Inferior parietal cortex (tissue), 1 donor: ENCODE measurements at regions not wholly inside any gene's neighbourhood (a gene's known extent, or its start where the extent isn't known, plus 50 kb on each side); places are given as distances from the start of the nearest gene placed in this dataset.

Experiments used
- DNase-seq: peaks from one replicate; pipeline ENCODE4 v3.0.0-alpha.2; 2016; ENCODE audit errors: extremely low spot score

DNA sequence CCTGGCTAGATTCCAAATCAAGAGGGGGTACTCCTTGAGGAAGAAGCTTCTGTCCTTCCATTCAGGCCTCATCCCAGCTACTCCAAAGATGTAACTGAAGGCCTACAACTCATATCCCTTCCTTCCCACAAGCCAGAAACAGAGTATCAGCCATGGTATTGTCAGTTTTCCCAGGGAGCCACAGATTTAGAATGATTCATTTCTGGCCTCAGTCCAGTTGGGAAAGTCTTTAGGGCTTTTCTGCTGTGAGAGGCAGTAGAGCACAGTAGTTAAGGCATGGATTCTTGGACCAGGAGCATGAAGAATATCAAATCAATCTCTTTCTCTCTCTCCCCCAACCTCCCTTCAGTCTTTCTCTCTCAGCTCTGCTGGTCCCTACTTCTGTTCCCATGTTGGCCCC is 505.0 kb downstream of the BCOR start:
- no peak for DNase-seq

DNA sequence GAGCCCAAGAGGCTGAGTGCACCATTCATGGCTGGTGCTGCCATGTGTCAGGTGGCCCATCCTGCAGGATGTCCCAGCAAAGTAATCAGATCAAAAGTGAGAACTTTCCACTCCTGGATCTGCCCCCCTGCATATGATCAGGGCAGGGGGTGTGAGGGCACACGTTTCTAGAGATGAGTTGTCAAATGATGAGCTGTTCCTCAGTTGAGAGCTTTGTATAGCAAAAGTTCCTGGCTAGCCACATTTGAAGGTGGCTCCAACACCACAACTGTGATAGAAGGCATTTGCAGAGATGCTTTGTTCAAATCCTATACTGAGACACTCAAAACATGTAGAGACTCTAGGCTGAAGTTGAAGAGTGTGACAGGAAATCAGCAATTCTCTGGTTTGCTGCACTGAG is 501.8 kb downstream of the BCOR start:
- DNase-seq = no peak

DNA sequence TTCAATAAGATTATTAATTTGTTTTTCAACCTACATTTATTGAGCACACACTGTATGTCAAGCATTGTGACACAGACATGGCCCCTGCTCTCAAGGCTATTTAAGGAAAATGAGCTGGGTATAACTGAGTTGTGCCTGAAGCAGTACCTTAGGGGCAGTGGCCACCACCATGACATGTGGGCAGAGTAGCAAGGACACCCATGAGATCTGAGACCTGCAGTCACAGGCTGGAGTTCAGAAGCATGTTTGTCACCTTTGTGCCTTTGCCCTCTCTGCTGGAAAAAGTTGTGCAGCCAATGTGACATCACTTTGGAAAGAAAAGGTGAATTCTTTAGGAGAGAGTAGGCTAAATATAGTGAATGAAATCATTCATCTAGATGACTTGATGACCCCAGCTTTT is 501.3 kb downstream of the BCOR start:
- DNase-seq = no peak

DNA sequence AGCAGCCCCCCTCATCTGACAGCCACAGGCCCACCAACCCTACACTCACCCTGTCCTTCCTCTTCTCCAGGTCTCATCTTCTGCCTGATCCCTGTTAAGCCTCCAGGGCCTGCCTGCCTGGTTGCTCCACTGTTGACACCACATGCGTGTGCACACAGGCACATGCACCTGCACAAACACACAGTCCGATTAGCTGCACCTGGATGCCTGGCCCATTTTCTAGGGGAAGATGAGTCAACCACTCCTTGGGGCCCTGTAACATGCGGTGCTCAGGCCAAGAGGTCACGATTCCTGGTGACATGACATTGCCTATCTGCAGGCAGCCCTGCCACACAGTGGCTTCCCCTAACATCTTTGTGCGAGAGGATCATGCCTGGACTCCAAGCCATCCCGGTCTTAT is 498.4 kb downstream of the BCOR start:
- no peak for DNase-seq

DNA sequence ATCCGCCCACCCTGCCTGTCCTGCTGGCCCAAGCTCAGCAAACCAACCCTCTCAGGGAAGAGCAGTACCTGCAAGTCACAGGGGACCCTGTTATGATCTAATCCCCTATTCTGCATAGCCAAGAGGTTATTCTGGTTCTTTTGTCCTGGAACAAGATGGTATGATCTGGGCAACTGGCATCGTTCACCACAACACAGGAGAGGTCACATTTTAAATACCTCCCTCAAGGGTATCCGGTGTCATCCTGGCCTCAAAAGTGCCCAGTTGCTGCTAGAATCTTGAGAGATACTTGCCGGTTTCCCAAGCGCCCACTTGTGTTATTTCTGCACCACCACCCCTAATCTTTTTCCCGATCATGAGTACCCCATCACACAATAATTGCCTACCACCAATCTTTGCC is 497.5 kb downstream of the BCOR start:
- DNase-seq = no peak

DNA sequence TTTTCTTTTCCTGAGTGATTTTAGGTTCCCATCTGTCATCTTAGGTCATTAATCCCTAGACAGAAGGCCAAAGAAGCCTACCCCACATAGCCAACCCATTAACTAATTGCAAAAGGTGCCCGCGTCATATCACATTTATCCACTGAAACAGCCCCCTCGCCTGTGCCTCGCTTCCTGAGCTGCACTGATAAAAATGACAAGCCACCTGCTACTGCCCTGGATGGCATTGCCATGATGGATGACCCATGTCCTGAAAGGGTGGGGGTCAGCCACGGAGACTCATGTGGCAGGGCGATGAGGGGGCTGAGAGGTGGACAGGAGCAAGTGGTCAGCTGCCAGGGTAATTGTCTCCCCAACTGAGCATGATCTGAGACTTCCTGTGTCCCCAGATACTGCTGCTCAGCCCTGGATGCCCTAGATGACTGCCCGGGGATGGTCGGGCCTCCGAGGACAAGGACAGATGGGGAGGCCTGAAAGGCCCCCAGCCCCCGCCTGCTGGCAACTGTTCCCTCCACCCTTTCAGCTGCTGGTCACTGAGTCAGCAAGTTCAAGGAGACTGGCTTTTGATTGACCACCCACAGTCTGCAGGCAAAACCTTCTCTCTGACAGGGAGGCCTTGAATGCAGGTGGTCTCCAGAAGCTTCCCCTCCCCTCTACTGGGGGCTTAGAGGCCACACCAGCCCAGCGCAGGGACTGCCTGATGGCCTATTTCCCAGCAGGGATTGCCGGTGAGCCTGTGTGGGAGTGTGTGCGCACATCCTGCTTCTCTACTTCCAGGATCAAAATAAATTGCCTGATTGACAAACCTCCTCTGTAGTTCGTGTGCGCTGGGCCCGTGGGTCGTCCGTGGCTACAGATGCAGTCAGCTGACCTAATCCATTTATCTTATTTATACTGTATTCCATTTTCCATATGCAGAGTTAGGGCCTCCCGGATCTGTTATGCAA is 496.3 kb downstream of the BCOR start:
- no peak for DNase-seq

DNA sequence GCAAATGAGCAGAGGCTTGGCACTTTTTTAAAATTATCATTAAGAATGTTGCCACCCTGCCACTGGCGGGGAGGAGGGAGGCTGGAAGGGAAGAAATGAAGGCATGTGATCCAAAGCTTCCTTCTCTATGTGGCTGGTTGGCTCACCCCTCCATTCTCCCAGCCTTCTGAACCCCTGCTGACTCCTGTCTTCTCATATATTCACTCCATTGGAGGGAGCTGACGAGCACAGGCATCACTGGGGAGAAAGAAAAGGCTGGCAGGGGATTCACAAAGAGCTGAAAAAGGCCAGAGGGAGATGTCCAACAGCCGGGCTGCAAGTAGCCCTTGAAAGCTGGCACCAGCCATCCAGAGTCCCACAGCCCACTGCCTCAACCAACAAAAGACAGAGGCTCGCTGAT is 495.6 kb downstream of the BCOR start:
- DNase-seq = no peak

DNA sequence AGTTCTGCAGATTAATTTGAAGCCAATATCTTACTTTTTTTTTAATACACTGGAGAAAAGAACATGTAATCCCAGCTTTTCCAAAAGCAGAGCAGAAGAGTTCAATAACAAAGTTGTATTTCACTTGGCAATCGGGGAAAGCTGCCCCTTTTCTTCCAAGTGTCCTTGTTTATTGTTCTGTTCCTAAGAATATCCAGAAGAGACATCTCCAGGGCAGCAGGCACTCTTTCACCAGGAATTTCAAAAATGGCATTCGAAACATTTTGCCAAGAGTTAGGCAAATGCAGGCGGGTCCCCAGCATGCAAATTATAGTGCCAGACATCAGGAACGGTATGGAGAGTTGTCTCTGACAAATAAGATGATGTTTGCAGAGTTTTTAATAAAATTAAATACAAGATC is 494.5 kb downstream of the BCOR start:
- no peak for DNase-seq

DNA sequence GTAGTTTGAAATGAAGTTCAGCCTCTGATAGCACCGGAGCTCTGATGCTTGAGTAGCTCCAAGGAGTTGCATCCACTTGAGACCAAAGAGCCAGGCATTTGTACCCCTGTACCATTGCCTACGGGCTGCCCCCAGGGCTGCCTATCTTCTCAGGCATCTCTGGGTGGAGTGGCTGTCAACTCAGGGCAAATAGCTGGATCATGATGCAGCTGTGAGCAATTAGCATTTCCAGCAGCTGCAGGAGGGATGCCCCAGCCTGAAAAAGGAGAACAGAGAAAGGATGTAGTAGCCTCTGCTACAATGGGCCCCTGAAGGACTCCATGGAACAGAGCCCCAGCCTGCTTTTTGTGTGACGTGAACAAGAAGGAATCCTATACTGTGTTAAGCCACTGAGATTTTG is 492.6 kb downstream of the BCOR start:
- DNase-seq = no peak

DNA sequence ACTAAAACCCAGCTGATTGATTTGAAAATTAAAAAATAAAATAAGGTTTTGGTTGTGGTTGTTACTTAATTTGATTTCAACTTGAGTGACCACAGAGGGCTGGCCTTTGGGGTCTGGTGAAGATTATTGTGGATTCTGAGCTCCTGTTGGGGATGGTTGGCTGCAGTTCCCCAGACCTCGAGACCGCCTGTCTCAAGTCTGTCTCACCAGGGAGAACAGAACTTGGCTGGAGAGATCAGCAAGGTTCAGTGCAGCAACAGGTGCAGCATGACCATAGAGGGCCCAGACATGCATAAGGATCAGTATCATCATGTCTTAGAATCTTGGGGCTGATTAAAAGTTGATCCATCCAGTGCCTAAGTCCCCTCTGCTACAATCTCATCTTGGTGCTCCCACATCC is 491.9 kb downstream of the BCOR start:
- no peak for DNase-seq

DNA sequence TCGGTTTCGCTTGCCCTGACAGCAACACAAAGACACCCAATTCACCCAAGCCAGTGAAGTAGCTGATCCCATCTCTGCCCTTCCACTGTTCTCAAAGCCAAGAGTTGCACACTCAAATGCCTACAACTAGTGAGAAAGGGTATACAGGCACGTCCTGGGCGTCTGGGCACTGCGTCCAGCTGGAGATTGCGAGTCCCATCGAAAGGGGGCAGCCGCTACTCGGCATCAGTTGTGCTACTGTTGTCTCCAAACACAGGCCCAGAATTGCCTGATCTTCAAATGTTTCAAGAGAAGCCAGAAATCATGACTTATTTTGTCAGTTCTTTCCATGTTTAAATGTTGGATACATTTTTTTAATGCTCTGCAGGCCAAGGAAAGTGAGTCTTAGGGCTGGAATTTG is 487.8 kb downstream of the BCOR start:
- DNase-seq = no peak

DNA sequence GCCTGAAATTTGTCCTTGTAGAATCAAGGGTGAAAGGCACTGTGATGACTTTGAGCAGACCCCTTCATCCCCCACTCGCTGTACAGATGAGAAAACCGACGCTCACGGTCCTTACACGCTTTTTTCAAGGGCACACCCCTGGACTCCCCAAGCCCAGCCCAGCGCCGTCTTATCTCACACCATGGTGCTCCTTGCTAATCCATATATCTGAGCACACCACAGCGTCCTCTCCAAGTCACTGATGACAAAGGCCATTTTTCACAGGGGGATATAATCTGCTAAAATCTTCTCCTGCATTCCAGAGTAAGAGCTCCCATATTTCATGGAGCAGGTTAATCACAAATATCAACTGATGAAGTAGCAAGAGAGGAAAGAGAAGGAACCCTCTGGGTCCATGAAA is 486.3 kb downstream of the BCOR start:
- no peak for DNase-seq

DNA sequence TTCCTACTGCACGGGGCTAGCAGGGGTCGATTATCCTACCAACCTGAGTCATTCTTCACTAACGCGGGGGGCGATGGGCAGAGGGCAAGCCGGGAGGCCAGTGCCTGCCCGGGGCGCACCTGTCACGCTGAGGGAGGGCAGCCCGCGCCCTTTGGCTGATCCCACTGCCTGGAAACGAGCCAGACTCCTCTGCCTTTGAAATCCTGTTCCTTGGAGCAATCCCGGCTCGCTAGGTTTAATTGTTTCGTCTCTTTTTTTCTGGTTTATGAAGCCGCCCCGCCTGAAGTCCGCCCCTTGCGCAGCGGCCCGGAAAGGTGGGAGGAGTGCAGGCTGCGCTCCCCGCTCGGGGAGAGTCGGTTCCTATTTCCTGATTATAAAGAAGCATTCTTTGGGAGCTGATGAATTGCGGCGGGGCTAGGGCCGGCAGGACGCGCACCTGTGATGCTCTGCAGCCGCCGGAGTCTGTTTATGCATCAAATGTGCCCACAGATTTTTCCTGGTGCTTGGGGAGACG is 484.2 kb downstream of the BCOR start:
- no peak for DNase-seq

DNA sequence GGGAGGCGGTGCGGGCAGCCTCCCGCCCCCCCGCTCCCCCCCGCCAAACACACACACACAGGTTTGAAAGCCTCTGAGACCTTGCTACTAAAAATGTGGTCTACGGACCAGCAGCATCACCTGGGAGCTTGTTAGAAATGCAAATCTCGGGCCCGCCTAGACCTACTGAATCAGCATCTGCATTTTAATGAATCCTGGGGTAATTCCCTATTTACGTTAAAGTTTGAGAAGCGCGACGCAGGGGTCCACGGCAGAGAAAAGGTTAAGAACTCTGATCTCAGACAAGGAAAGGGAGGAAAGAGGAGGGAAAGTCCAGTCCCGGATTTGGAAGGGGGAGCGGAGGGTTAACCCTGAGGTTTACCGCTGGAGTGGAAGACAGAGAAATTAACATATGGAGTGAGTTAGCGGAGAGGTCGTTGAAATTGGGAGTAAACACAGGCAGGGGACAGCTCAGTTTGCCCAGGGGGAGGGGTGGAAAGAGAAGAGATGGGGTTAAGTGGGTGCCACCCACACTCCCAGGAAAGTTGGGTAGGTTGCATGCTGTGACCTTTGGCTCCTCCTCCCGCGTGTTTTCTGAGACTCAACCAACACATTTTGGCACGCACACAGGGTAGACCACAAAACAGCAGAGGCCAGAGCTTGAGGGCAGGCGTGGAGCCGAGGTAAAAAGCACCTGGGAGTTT is 483.6 kb downstream of the BCOR start:
- DNase-seq = no peak

DNA sequence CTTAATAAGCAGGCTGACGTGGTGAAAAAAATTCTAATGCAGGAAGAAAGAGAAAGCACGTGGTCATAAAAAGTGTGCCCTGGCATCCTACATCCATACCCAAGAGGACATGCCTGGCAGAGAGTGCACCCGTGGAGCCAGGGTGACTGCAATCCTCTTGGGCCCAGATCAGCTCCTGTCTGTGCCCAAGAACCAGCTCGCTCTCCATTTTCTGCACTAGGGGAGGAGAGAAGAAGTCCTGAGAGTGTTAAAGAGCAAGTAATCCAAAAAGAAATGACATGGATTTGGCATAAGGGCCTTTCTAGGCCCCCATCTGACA is 483.1 kb downstream of the BCOR start:
- no peak for DNase-seq

DNA sequence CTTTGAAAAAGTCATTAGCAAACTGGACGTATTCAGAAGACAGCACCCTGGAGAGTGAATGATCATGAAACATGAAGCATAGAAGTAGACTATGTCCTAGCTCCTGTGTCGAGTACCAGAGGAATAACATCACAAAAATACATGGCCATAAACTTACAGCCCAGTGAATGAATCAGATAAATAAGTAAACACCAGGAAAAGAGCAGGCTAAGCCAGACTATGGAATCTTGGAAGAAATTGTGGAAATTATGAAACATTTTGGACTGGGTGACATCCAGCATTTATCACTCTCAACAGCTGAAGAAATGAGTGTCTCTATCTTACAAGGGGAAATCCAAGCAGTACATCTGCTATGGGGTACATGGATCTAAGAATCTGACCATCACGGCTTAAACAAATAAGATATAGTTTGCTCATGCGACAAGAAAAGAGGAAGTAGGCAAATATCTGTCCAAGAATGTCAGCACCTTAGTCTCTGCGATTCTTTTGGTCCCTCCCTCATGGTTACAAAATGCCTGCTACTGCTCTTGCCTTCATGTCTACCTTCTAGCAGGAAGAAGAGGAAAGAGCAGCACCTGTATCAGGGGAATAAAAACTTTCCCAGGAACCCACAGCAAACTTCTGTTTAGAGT is 481.5 kb downstream of the BCOR start:
- DNase-seq = no peak

DNA sequence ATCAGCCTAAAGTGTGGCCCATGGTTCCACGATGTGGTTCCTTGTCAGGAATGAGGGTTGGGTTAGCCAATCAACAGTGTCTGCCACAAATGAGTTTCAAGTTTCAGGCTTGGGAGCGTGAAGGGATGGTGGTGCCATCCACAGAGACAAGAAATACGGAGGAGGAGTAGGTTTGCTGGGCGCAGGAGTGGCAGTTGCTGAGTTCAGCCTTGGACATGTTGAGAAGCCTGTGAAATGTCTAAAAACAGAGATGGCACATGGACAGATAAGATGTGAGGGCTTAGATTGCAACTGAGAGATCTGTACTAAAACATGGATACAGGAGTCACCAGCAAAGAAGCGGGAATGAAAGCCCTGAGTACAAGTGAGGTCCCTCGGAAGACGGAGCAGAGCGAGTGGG is 481.0 kb downstream of the BCOR start:
- no peak for DNase-seq

DNA sequence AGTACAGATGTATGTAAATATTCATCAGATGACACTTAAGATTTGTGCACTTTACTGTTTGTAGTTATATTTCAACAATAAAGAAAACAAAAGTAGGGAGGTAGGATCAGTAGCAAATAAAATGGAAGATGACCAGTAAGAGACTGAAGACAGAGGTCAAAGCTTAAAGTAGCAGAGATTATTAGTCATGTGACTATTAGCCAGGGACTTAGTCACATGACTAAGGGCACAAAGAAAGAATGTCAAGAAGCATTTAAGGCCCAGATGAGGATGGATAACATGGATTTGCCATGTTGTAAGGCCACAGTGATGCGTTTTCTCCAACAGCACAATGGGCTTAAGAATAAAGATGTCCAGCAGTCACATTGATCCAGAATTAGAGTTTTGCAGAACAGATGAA is 479.6 kb downstream of the BCOR start:
- no peak for DNase-seq

DNA sequence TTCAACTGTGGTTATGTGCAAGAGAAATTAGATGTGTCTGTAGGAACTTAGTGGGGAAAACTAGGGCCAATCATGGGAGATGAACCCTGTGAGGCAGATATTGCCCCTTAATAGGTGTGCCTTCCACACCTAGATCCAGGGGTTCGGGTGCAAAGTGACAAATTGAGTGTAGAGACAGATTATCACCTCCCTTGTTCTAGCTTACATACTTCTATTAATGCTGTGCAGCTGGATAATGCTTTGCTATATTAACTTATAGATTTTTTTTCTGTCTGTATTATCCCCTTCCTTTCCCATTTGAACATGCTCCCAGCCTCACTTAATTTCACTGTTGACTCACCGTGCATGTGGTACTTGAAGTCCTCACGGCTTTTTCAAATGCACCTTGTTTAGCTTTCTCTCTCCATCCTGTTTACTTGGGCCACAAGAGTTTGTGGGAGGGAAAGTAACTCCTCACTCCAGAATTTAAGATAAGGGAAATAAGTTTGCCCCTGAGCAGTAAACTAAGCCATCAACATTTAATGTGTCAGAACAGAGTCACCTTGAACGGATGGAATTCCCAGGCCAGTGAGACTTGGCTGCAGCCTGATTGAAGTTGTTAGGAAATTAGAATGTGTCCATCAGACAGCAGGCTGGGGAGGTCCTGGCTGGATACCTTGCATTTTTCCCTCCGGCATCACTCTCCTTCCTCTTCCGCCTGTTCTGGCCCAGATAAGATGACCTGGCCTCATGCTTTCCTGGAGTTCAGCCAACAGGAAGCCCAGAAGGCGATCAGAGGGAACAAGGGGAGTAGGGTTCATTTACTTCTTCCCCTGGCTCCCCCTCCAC is 478.4 kb downstream of the BCOR start:
- no peak for DNase-seq

DNA sequence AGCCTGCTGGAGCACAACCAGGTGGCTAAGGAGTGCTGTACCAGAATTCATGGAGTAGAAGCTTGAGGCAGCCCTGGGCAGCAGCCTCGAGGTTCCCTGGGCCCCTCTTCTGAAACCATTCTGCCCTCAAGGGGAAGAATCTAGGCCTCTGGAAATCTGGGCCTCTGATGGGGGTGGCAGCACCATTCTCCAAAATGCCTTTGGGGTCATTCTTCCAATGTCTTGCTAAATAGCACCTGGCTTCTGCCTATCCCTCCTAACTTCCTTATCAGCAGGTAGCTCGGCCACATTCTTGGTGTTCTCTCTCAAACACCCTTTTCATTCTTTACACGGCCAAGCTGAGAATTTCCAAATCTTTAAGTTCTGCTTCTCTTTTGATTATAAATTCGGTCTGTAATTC is 473.6 kb downstream of the BCOR start:
- DNase-seq = no peak

DNA sequence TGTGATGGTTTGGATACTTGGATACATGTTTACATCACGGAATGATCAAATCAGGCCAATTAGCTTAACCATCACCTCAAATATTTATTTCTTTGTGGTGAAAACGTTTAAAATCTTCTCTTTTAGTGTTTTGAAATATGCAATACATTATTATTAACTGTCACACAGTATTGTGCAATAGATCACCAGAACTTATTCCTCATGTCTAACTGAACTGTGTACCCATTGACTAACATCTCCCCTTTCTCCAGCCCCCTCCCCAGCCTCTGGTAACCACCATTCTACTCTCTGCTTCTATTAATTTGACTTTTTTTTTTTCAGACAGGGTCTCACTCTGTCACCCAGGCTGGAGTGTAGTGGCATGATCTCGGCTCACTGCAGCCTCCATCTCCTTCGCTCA is 471.9 kb downstream of the BCOR start:
- DNase-seq = no peak

DNA sequence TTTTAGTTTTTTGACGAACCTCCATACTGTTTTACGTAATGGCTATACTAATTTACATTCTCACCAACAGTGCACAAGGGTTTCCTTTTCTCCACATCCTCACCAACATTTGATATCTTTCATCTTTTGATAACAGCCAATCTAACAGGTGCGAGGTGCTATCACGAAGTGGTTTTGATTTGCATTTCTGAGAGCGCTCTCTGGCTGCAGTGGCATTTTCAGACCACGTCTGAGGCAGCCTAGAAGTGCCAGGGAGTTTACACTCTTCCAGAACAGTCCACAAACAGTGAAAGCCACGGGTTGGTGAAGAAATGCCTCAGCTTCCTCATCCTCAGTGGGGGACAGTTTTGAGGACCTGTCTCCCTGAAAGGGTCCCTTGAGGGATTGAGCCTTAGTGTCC is 471.0 kb downstream of the BCOR start:
- DNase-seq = no peak
